Testis (tissue), 2 donors: ENCODE measurements at regions not wholly inside any gene's neighbourhood (a gene's known extent, or its start where the extent isn't known, plus 50 kb on each side); places are given as distances from the start of the nearest gene placed in this dataset.

Experiments
- POLR2A ChIP-seq: fragments of 450-650 bp; IDR thresholded peaks from one replicate; pipeline ENCODE4 v1.6.1; 2017; ENCODE audit warnings: antibody characterized with exemption, mild to moderate bottlenecking, moderate library complexity
- TF ChIP-seq, protein P1 (sequence below), 3 experiments: fragments of 450-650 bp in 2 of 3; fragments of 200-600 bp in 1 of 3; sonication (generic) in 1 of 3; IDR thresholded peaks; one replicate each; pipeline ENCODE4 v1.5.1; 2016 to 2019; ENCODE audit warnings: antibody characterized with exemption in 3 of 3, mild to moderate bottlenecking in 2 of 3, moderate library complexity in 1 of 3

DNA sequence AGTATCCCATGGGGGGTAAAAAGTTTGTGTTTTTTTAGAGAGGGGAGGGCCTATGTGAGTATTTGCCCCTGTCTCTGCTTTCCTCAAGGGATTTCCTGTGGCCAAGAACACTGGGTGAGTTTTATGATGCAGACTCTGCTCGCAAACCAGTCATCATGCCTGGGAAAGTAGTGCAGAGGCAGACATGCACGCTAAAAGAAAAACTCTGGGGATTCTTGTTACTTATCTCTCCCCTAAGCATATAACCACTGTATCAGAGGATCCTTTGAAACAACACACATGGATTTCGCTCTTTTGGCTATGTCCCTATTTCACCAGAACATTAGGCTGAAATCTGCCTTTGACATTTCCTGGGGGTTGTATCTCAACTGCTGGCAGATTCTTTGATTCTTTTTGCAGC is 1845.8 kb upstream of the SEL1L start:
- TF ChIP-seq, protein P1, sequence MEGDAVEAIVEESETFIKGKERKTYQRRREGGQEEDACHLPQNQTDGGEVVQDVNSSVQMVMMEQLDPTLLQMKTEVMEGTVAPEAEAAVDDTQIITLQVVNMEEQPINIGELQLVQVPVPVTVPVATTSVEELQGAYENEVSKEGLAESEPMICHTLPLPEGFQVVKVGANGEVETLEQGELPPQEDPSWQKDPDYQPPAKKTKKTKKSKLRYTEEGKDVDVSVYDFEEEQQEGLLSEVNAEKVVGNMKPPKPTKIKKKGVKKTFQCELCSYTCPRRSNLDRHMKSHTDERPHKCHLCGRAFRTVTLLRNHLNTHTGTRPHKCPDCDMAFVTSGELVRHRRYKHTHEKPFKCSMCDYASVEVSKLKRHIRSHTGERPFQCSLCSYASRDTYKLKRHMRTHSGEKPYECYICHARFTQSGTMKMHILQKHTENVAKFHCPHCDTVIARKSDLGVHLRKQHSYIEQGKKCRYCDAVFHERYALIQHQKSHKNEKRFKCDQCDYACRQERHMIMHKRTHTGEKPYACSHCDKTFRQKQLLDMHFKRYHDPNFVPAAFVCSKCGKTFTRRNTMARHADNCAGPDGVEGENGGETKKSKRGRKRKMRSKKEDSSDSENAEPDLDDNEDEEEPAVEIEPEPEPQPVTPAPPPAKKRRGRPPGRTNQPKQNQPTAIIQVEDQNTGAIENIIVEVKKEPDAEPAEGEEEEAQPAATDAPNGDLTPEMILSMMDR (IDR thresholded peaks at IDR 0.05) = no peak
- TF ChIP-seq POLR2A = no peak
